Epithelial cell of esophagus (primary cell): ENCODE measurements at regions not wholly inside any gene's neighbourhood (a gene's known extent, or its start where the extent isn't known, plus 50 kb on each side); places are given as distances from the start of the nearest gene placed in this dataset.

Experiments
- DNase-seq: peaks from one replicate; pipeline ENCODE4 v3.0.0; 2010; ENCODE audit warnings: low read depth
- H3K4me3 ChIP-seq: 2 replicates; pipeline ENCODE4 v1.5.1; 2011; ENCODE audit warnings: mild to moderate bottlenecking, low read length, control low read depth
- TF ChIP-seq, protein P1 (sequence below): IDR thresholded peaks from 2 replicates; pipeline ENCODE4 v1.5.1; 2011; ENCODE audit warnings: low read depth, mild to moderate bottlenecking, low read length, control low read depth, inconsistent platforms; ENCODE audit not compliant: insufficient read depth; ENCODE audit errors: missing control alignments

DNA sequence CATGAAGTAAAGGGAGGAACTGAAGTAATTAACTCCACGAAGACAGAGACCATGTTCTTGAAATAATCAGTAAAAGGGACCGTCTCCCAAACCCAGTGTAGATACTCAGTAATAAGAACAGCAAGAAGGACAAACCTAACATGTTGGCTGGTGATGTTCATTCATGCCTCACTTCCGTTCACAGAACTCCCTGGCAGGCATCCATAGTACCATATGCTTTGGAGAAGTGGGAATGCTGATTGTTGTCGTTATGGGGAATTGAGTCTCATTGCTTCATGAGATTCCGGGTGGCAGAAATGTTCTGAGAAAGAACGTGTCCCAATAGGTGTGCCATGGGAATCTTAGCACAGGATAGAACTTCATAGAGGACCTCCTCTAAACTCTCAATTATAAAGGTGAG is 452.3 kb downstream of the ZSWIM6 start:
- no peak for DNase-seq
- TF ChIP-seq, protein P1, sequence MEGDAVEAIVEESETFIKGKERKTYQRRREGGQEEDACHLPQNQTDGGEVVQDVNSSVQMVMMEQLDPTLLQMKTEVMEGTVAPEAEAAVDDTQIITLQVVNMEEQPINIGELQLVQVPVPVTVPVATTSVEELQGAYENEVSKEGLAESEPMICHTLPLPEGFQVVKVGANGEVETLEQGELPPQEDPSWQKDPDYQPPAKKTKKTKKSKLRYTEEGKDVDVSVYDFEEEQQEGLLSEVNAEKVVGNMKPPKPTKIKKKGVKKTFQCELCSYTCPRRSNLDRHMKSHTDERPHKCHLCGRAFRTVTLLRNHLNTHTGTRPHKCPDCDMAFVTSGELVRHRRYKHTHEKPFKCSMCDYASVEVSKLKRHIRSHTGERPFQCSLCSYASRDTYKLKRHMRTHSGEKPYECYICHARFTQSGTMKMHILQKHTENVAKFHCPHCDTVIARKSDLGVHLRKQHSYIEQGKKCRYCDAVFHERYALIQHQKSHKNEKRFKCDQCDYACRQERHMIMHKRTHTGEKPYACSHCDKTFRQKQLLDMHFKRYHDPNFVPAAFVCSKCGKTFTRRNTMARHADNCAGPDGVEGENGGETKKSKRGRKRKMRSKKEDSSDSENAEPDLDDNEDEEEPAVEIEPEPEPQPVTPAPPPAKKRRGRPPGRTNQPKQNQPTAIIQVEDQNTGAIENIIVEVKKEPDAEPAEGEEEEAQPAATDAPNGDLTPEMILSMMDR: no peak
- H3K4me3 ChIP-seq: no peak overlapping the region

DNA sequence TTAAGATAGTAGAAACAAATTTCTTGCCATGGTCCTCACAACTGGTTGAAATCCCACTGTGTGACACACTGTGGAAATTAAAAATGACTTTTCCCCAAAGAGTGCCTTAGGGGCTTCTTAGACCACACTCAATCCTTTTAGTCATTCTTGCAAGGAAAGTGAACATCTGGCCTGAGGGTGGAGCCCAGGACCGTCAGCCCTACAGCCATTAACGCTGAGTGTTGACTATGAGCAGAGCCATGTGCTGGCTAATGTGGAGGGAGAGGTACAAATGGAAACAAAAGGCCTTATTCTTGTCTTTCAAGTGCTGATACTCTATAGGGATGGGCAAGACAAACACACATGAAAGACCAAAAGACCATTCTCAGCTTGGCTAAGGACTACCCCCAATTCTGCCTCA is 456.5 kb downstream of the ZSWIM6 start:
- TF ChIP-seq, protein P1: no peak
- DNase-seq: no peak
- H3K4me3 ChIP-seq: no peak overlapping the region

DNA sequence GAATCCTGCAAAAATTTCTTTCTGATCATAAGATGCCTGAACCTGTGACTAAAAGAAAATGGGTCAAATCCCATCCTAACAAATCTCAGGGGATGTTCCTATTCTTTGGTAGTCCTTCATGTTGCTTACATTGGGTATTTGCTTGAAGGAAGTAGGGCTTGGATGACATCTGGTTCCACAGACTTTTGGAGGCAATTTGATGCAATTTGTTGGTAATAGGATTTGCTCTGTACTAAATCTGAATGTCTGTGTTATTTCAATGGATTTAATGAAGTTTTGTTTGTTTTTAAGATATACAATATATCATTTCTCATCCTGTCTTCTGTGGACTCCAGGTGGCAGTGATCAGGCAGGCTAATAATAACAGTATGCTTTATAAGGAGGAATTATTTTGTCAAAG is 457.9 kb downstream of the ZSWIM6 start:
- TF ChIP-seq, protein P1: no peak
- H3K4me3 ChIP-seq: no peak overlapping the region
- DNase-seq: no peak

DNA sequence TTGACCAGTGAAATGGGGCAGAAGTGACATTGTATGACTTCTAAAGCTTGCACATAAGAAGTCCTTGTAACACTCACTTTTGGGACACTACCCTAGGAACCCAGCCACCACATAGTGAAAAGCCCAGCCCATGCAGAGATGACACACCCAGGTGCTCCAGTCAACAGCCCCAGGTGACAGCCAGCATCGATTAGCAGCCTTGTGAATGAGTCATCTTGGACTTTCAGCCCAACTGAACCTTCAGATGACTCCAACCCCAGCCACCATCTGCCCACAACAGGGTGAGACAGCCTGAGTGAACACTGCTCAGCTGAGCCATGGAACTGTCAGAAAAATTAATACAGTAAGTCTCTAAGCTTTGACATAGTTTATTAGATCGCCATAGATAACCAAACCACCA is 458.6 kb downstream of the ZSWIM6 start:
- TF ChIP-seq, protein P1: no peak
- no peak overlapping the region for H3K4me3 ChIP-seq
- peak; percentile 72 for DNase-seq

DNA sequence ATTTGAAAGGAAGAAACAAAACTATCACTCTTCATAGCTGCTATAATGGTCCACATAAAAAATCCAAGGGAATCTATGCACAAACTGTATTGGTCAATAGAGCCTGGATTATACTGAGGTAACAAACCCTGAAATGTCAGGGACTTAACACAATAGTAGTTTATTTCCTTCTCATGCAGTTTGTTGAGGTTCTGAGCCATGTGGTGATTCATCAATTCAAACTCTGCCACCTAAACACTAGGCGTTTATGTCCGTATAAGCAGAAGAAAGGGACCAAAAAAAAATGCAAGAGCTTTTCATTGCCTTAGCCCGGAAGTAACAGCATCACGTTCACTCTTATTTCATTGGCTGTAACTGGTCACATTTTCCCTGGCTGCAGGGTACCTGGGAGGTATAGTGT is 464.7 kb downstream of the ZSWIM6 start:
- peak; percentile 56 for DNase-seq
- TF ChIP-seq, protein P1: no peak
- H3K4me3 ChIP-seq: no peak overlapping the region

DNA sequence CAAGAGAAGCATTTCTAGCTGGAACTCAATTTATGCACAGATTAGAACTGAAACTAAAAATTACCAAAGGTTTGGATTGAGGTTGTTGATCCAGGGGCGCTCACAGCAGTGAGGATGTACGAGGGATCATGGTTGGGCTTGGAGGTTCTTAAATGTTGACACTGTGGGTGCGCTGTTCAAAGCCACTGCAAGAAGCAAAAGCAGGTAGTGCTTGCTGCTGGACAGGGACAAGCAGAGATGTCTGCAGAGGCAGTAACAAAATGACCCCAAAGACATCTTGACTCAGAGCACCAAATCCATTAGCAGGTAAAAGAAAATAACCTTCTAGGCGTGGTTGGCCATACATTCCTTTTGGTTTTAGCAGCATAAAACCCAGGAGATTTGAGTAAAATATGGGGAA is 468.4 kb downstream of the ZSWIM6 start:
- no peak for DNase-seq
- TF ChIP-seq, protein P1: no peak
- no peak overlapping the region for H3K4me3 ChIP-seq

DNA sequence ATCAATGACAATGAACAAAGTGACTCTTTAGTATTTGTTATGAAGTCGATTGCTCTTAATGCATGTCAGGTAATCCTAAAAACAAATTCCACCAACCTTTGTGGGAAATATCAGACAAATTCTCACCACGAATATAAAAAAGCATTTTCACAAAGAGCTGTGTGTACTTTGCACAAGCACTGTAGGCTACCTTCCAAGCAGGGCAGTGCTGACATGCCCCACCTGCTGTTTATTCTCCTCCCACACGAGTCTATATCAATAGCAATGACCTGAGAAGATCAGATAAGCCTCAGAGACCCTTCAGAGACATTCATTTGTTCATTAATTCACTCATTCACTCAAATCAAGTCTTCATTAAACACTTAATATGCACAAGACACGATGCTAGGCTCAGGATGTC is 469.1 kb downstream of the ZSWIM6 start:
- TF ChIP-seq, protein P1: no peak
- no peak overlapping the region for H3K4me3 ChIP-seq
- no peak for DNase-seq
